ENCODE measurements at regions not wholly inside any gene's neighbourhood (a gene's known extent, or its start where the extent isn't known, plus 50 kb on each side); places are given as distances from the start of the nearest gene placed in this dataset.
A peak's percentile ranks its signal among the peaks of the same experiment; 100 is the strongest.

DNA sequence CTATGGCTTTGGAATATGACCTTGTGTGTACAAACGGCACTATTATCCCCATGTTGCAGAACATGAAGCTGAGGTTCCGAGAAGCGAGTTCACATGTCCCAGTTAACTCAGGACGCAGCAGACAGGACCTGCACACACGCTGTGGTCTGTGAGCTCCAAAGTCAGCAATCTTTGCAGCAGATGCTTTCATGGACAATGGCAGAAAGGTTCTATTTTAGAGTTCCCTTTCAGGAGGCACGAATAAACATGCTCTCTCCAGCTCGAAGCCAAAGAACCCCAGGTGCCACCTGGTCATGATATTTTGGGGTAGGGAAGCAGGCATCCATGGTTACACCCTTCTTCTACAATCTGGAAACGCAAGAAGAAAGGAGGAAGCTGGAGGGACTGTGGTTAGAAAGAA is 412.0 kb downstream of the TMEM114 start:
- H3K27ac ChIP-seq = no peak overlapping the region
- H3K27ac Mint-ChIP-seq = no peak overlapping the region
- no peaks in the 10 kb centered on the region for H3K36me3 Mint-ChIP-seq
- no peaks in the 10 kb centered on the region for H3K9me3 Mint-ChIP-seq
- H3K4me1 Mint-ChIP-seq = peaks cover 6% of the 10 kb centered on the region
- TF ChIP-seq, protein P1, sequence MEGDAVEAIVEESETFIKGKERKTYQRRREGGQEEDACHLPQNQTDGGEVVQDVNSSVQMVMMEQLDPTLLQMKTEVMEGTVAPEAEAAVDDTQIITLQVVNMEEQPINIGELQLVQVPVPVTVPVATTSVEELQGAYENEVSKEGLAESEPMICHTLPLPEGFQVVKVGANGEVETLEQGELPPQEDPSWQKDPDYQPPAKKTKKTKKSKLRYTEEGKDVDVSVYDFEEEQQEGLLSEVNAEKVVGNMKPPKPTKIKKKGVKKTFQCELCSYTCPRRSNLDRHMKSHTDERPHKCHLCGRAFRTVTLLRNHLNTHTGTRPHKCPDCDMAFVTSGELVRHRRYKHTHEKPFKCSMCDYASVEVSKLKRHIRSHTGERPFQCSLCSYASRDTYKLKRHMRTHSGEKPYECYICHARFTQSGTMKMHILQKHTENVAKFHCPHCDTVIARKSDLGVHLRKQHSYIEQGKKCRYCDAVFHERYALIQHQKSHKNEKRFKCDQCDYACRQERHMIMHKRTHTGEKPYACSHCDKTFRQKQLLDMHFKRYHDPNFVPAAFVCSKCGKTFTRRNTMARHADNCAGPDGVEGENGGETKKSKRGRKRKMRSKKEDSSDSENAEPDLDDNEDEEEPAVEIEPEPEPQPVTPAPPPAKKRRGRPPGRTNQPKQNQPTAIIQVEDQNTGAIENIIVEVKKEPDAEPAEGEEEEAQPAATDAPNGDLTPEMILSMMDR (IDR thresholded peaks at IDR 0.05) = no peak
- TF ChIP-seq EZH2phosphoT487 (IDR thresholded peaks at IDR 0.05) (no peak), EZH2 (IDR thresholded peaks at IDR 0.05) (no peak)
- H3K79me2 ChIP-seq (ENCODE audit: low read depth) = no peaks in the 10 kb centered on the region
- H3F3A ChIP-seq (ENCODE audit: low read depth) = no peaks in the 10 kb centered on the region
- H3K27me3 Mint-ChIP-seq (ENCODE audit: insufficient read depth, low read depth) = peaks cover 8% of the 10 kb centered on the region
- H3K27me3 ChIP-seq = no peaks in the 10 kb centered on the region
- H3K4me1 ChIP-seq = no peaks in the 10 kb centered on the region
- DNase-seq (ENCODE audit: low spot score) = no peak
- H3K36me3 ChIP-seq = no peaks in the 10 kb centered on the region
- no peak overlapping the region for H3K9ac ChIP-seq
- H3K9me3 ChIP-seq (ENCODE audit: low read depth) = no peaks in the 10 kb centered on the region
- no peak overlapping the region for H2AFZ ChIP-seq (replicated peaks)
- no peak overlapping the region for H3K4me3 ChIP-seq
- H4K20me1 ChIP-seq (ENCODE audit: low read depth) = no peaks in the 10 kb centered on the region
- no peak overlapping the region for H3K4me2 ChIP-seq
- H3K4me3 Mint-ChIP-seq = no peak overlapping the region

DNA sequence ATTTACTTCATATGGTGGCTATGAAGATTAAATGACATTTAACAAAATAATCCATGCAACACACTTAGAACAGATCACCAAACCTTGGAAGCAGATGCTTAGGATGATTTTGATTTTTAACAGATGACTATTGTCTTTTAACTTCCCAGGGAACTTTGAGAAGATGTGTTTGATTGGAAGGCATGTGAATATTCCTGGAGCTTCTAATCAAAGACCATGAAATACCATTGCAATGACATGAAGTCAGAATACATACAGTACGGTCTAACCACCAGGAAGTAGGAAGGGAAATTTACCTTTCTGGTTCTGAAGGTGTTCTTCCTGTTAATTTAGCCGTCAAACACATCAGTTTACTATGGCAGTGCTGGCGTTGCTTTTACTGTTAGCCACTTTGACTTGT is 414.9 kb downstream of the TMEM114 start:
- Mint-ChIP-seq H3K4me1 (peaks cover 6% of the 10 kb centered on the region), H3K9me3 (no peaks in the 10 kb centered on the region), H3K27ac (no peak overlapping the region), H3K27me3 (ENCODE audit: insufficient read depth, low read depth) (peaks cover 10% of the 10 kb centered on the region), H3K4me3 (no peak overlapping the region), H3K36me3 (no peaks in the 10 kb centered on the region)
- no peaks in the 10 kb centered on the region for H3K79me2 ChIP-seq (ENCODE audit: low read depth)
- H3K9ac ChIP-seq = no peak overlapping the region
- H4K20me1 ChIP-seq (ENCODE audit: low read depth) = no peaks in the 10 kb centered on the region
- no peaks in the 10 kb centered on the region for H3K27me3 ChIP-seq
- H3K4me1 ChIP-seq = no peaks in the 10 kb centered on the region
- H3K27ac ChIP-seq = no peak overlapping the region
- H3K36me3 ChIP-seq = no peaks in the 10 kb centered on the region
- DNase-seq (ENCODE audit: low spot score) = no peak
- no peaks in the 10 kb centered on the region for H3K9me3 ChIP-seq (ENCODE audit: low read depth)
- no peak overlapping the region for H3K4me2 ChIP-seq
- no peak overlapping the region for H2AFZ ChIP-seq (replicated peaks)
- H3K4me3 ChIP-seq = no peak overlapping the region
- no peaks in the 10 kb centered on the region for H3F3A ChIP-seq (ENCODE audit: low read depth)
- TF ChIP-seq EZH2 (IDR thresholded peaks at IDR 0.05) (no peak), EZH2phosphoT487 (IDR thresholded peaks at IDR 0.05) (no peak)
- TF ChIP-seq, protein P1 (IDR thresholded peaks at IDR 0.05) = no peak

DNA sequence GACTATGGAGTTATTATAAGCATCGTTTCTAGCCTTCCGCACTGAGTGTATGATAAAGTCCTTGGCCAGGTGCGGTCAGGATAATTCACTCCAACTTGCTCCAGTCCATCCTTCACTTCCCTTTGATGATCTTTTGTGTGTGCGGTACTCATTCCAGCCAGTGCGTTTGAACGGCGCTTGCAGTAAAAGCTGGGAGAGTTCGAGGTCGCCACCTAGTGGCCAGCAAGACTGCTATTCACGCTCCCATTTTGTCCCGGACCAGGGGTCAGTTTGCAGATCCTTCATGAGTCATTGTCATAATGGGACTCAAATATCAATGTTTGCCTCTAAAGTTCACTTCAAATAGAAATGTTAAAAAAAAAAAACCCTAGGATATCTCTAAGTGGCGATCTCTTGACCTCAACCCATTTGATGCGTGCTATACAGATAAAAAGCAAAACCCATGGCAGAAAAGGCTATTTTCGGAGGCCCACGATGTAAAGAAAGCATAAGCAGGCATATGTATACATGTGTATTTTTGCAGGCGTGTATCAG is 417.1 kb downstream of the TMEM114 start:
- H3K9me3 Mint-ChIP-seq = no peaks in the 10 kb centered on the region
- H3K27me3 Mint-ChIP-seq (ENCODE audit: insufficient read depth, low read depth) = peaks cover 15% of the 10 kb centered on the region
- H3K9ac ChIP-seq = no peak overlapping the region
- no peak overlapping the region for H3K4me3 Mint-ChIP-seq
- no peak overlapping the region for H3K4me2 ChIP-seq
- no peaks in the 10 kb centered on the region for H3K36me3 ChIP-seq
- H3K9me3 ChIP-seq (ENCODE audit: low read depth) = no peaks in the 10 kb centered on the region
- H2AFZ ChIP-seq (replicated peaks) = no peak overlapping the region
- no peaks in the 10 kb centered on the region for H3K4me1 ChIP-seq
- DNase-seq (ENCODE audit: low spot score) = peak; percentile 92
- peaks cover 3% of the 10 kb centered on the region for H3K4me1 Mint-ChIP-seq
- H3K79me2 ChIP-seq (ENCODE audit: low read depth) = no peaks in the 10 kb centered on the region
- no peak overlapping the region for H3K4me3 ChIP-seq
- H4K20me1 ChIP-seq (ENCODE audit: low read depth) = no peaks in the 10 kb centered on the region
- no peak overlapping the region for H3K27ac Mint-ChIP-seq
- TF ChIP-seq, protein P1 (IDR thresholded peaks at IDR 0.05) = peak; percentile 98
- no peak for TF ChIP-seq EZH2 (IDR thresholded peaks at IDR 0.05)
- H3K27me3 ChIP-seq = no peaks in the 10 kb centered on the region
- H3K36me3 Mint-ChIP-seq = no peaks in the 10 kb centered on the region
- no peak overlapping the region for H3K27ac ChIP-seq
- H3F3A ChIP-seq (ENCODE audit: low read depth) = no peaks in the 10 kb centered on the region

Measured in neural progenitor cell (in vitro differentiated cells).